PFSK-1 (cell line): ENCODE measurements at regions not wholly inside any gene's neighbourhood (a gene's known extent, or its start where the extent isn't known, plus 50 kb on each side); places are given as distances from the start of the nearest gene placed in this dataset.

Experiments used
- POLR2AphosphoS5 ChIP-seq: IDR thresholded peaks from 2 replicates; pipeline ENCODE4 v1.6.1; 2012; ENCODE audit warnings: low read depth, mild to moderate bottlenecking, control low read depth, low read length, moderate library complexity
- SIN3A ChIP-seq: IDR thresholded peaks from 2 replicates; pipeline ENCODE4 v1.6.1; 2012; ENCODE audit warnings: mild to moderate bottlenecking, low read length, moderate library complexity, borderline replicate concordance; ENCODE audit not compliant: insufficient read depth
- TF ChIP-seq, protein P1 (sequence below), 2 experiments: IDR thresholded peaks; 2 replicates each; pipeline versions ENCODE4 v1.6.1 to v1.8.0; 2011 to 2012; ENCODE audit warnings: low read depth in 2 of 2, low read length in 2 of 2, control low read depth in 1 of 2, inconsistent platforms in 1 of 2, mild to moderate bottlenecking in 1 of 2, moderate library complexity in 1 of 2; ENCODE audit not compliant: insufficient read depth in 1 of 2

GRCh38 chr2:139201516-139201915, 421.3 kb upstream of the NXPH2 start:
- TF ChIP-seq POLR2AphosphoS5 (no peak), SIN3A (no peak)
- TF ChIP-seq, protein P1, sequence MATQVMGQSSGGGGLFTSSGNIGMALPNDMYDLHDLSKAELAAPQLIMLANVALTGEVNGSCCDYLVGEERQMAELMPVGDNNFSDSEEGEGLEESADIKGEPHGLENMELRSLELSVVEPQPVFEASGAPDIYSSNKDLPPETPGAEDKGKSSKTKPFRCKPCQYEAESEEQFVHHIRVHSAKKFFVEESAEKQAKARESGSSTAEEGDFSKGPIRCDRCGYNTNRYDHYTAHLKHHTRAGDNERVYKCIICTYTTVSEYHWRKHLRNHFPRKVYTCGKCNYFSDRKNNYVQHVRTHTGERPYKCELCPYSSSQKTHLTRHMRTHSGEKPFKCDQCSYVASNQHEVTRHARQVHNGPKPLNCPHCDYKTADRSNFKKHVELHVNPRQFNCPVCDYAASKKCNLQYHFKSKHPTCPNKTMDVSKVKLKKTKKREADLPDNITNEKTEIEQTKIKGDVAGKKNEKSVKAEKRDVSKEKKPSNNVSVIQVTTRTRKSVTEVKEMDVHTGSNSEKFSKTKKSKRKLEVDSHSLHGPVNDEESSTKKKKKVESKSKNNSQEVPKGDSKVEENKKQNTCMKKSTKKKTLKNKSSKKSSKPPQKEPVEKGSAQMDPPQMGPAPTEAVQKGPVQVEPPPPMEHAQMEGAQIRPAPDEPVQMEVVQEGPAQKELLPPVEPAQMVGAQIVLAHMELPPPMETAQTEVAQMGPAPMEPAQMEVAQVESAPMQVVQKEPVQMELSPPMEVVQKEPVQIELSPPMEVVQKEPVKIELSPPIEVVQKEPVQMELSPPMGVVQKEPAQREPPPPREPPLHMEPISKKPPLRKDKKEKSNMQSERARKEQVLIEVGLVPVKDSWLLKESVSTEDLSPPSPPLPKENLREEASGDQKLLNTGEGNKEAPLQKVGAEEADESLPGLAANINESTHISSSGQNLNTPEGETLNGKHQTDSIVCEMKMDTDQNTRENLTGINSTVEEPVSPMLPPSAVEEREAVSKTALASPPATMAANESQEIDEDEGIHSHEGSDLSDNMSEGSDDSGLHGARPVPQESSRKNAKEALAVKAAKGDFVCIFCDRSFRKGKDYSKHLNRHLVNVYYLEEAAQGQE (IDR thresholded peaks at IDR 0.05; ENCODE audit: insufficient read depth in 1 of 2, low read depth in 2 of 2, low read length in 2 of 2), result no peak
